ENCODE measurements at regions not wholly inside any gene's neighbourhood (a gene's known extent, or its start where the extent isn't known, plus 50 kb on each side); places are given as distances from the start of the nearest gene placed in this dataset.

DNA sequence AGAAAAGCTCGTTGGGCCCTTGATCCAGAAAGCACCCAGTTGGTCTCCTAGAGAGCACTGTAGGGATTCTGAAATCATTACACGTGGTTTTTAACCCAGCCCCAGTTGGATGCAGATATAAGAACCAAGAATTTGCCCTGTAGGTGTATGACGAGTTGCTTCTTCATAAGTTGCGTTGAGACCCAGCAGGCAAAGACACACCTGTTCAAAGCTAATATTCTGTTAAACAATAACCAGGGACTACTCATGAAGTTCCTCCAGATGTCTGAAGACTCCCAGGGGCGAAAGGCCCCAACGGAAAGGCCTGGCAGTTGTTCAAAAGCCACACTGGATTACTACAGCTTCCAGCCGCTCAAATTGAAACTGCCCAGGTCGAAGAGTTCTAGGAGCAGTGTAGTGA is 88.6 kb upstream of the HNRNPU start:
- no peak overlapping the region for H3K27ac ChIP-seq
- intact Hi-C loops (cut with DNase I; ENCODE audit: low total_unique reads), result no loop called here
- H3K9me3 ChIP-seq, result no peaks in the 10 kb centered on the region
- H3K4me3 ChIP-seq, result no peak overlapping the region
- TF ChIP-seq, protein P1, sequence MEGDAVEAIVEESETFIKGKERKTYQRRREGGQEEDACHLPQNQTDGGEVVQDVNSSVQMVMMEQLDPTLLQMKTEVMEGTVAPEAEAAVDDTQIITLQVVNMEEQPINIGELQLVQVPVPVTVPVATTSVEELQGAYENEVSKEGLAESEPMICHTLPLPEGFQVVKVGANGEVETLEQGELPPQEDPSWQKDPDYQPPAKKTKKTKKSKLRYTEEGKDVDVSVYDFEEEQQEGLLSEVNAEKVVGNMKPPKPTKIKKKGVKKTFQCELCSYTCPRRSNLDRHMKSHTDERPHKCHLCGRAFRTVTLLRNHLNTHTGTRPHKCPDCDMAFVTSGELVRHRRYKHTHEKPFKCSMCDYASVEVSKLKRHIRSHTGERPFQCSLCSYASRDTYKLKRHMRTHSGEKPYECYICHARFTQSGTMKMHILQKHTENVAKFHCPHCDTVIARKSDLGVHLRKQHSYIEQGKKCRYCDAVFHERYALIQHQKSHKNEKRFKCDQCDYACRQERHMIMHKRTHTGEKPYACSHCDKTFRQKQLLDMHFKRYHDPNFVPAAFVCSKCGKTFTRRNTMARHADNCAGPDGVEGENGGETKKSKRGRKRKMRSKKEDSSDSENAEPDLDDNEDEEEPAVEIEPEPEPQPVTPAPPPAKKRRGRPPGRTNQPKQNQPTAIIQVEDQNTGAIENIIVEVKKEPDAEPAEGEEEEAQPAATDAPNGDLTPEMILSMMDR (IDR thresholded peaks at IDR 0.05), result no peak
- no peak for DNase-seq
- H3K27me3 ChIP-seq, result no peaks in the 10 kb centered on the region
- H3K36me3 ChIP-seq, result no peaks in the 10 kb centered on the region
- H3K4me1 ChIP-seq, result peaks cover 0 to 15% (median 0%) of the 10 kb centered on the region in 4 donors

DNA sequence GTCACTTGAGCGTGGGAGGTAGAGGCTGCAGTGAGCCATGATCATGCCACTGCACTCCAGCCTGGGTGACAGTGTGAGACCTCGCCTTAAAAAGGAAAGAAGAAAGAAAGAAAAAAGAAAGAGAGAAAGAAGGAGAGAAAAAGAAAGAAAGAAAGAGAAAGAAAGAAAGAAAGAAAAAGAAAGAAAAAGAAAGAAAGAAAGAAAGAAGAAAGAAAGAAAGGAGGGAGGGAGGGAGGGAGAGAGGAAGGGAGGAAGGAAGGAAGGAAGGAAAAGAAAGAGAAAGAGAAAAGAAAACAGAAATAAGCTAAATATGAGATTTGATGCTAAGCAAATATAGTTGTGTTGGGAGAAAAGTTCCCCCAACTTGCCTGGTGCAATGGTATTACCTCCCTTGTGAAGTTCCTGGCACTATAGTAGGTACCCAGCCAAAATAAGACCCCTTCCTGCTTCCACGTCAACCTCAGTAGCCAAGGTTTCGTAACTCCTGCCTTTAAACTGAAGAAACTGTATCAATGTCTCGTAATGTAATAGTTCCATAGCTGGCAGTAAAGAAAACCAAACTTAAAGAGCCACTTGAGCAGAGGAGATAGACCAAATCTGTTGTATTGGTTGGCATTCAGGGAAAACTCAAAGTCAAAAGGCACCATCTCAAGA is 88.1 kb upstream of the HNRNPU start:
- no peak for DNase-seq
- intact Hi-C loops (cut with DNase I; ENCODE audit: low total_unique reads), result no loop called here
- Histone ChIP-seq H3K27me3 (no peaks in the 10 kb centered on the region), H3K4me1 (peaks cover 0 to 15% (median 0%) of the 10 kb centered on the region in 4 donors), H3K36me3 (no peaks in the 10 kb centered on the region), H3K4me3 (no peak overlapping the region), H3K9me3 (no peaks in the 10 kb centered on the region), H3K27ac (no peak overlapping the region)
- TF ChIP-seq, protein P1 (IDR thresholded peaks at IDR 0.05), result no peak

DNA sequence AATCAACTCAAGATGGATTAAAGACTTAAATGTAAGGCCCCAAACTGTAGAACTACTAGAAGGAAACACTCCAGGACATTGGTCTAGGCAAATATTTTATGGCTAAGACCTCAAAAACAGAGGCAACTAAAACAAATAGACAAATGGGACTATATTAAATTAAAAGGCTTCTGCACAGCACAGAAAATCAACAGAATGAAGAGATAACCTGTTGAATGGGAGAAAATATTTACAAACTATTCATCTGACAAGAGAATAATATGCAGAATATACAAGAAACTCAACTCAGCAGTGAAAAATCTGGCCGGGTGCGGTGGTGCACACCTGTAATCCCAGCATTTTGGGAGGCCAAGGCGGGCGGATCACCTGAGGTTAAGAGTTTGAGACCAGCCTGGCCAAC is 84.1 kb upstream of the HNRNPU start:
- no peaks in the 10 kb centered on the region for H3K36me3 ChIP-seq
- no peak for DNase-seq
- H3K4me1 ChIP-seq, result peaks cover 0 to 2% (median 0%) of the 10 kb centered on the region in 4 donors
- TF ChIP-seq, protein P1 (IDR thresholded peaks at IDR 0.05), result no peak
- intact Hi-C loops (cut with DNase I; ENCODE audit: low total_unique reads), result no loop called here
- H3K4me3 ChIP-seq, result no peak overlapping the region
- no peaks in the 10 kb centered on the region for H3K9me3 ChIP-seq
- no peaks in the 10 kb centered on the region for H3K27me3 ChIP-seq
- no peak overlapping the region for H3K27ac ChIP-seq

DNA sequence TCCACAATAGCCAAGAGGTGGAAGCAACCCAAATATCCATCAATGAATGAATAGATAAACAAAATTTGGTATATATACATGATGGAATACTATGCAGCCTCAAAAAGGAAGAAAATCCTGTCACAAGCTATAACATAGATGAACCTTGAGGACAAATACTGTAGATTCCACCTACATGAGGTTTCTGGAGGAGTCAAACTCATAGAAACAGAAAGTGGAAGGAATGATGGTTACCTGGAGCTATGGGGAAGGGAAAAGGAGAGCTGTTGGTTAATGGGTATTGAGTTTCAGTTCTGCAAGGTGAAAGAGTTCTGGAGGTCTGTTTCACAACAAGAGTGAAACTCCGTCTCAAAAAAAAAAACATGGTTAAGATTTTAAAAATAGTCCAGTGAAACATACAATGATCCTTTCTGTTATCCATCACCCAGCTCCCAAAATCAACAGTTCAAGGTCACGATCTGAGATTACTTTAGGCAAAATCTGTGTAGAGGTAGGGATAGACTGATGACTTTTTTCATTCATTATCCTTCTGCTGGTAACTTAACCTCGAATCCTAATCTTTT is 80.8 kb upstream of the HNRNPU start:
- intact Hi-C loops (cut with DNase I; ENCODE audit: low total_unique reads), result no loop called here
- no peak for DNase-seq
- no peaks in the 10 kb centered on the region for H3K36me3 ChIP-seq
- TF ChIP-seq, protein P1 (IDR thresholded peaks at IDR 0.05), result no peak
- H3K9me3 ChIP-seq, result no peaks in the 10 kb centered on the region
- H3K27me3 ChIP-seq, result no peaks in the 10 kb centered on the region
- H3K4me1 ChIP-seq, result no peaks in the 10 kb centered on the region
- no peak overlapping the region for H3K4me3 ChIP-seq
- H3K27ac ChIP-seq, result no peak overlapping the region

DNA sequence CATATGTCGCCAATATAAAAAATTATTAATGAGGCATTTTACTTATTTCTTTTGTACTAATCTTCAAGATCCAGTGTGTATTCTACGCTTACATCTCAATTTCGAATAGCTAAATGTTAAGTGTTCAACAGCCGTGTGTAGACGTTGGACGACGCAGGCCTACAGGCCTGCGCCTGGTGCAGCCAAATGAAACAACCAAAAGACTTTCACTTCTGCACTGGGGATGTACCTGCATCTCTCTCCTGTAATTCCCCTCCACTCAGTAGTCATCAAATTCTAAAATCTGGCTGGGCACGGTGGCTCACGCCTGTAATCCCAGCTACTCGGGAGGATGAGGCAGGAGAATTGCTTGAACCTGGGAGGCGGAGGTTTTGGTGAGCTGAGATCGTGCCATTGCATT is 76.8 kb upstream of the HNRNPU start:
- DNase-seq, result no peak
- H3K36me3 ChIP-seq, result no peaks in the 10 kb centered on the region
- no peak overlapping the region for H3K27ac ChIP-seq
- H3K4me3 ChIP-seq, result no peak overlapping the region
- H3K9me3 ChIP-seq, result no peaks in the 10 kb centered on the region
- intact Hi-C loops (cut with DNase I; ENCODE audit: low total_unique reads), result no loop called here
- no peaks in the 10 kb centered on the region for H3K27me3 ChIP-seq
- TF ChIP-seq, protein P1 (IDR thresholded peaks at IDR 0.05), result no peak
- no peaks in the 10 kb centered on the region for H3K4me1 ChIP-seq

All from tibial artery (tissue), 4 donors.